Mucosa of descending colon (tissue), 3 donors: ENCODE measurements at regions not wholly inside any gene's neighbourhood (a gene's known extent, or its start where the extent isn't known, plus 50 kb on each side); places are given as distances from the start of the nearest gene placed in this dataset.

Source experiments
- ATAC-seq: fragments of 200-7000 bp; cut with Tn5 transposase; one replicate; pipeline ENCODE4 v1.9.1; 2020; ENCODE audit warnings: mild to moderate bottlenecking, moderate library complexity
- DNase-seq, 3 donors: peaks; one replicate each; pipeline ENCODE4 v3.0.0-alpha.2; 2020
- H3K36me3 ChIP-seq: fragments of 200-600 bp; one replicate; pipeline ENCODE4 v1.8.0; 2021; ENCODE audit warnings: low read depth, mild to moderate bottlenecking
- H3K4me1 ChIP-seq: fragments of 200-600 bp; one replicate; pipeline ENCODE4 v1.8.0; 2021; ENCODE audit warnings: low read depth, mild to moderate bottlenecking
- H3K4me3 ChIP-seq: fragments of 200-600 bp; one replicate; pipeline ENCODE4 v1.8.0; 2021; ENCODE audit warnings: mild to moderate bottlenecking
- H3K9me3 ChIP-seq: fragments of 200-600 bp; one replicate; pipeline ENCODE4 v1.8.0; 2021; ENCODE audit warnings: mild to moderate bottlenecking
- CTCF ChIP-seq: fragments of 200-600 bp; IDR thresholded peaks from one replicate; pipeline ENCODE4 v1.8.0; 2022; ENCODE audit warnings: antibody characterized with exemption, mild to moderate bottlenecking
- intact Hi-C, 2 donors: fragments of 100-400 bp; cut with DNase I in 1 of 2; cut with micrococcal nuclease in 1 of 2; formaldehyde crosslinking; loops; one replicate each; pipeline versions ENCODE4 v1.11.0 to v1.11.1; 2022; cut with DNase I, micrococcal nuclease
- donor health status: DM: no; HTN: no; CAD: no; lungs with moderate emphysema.
- donor health status: DM: no; HTN: no; CAD: no.
- donor health status: DM: no; HTN: yes; CAD: no.

DNA sequence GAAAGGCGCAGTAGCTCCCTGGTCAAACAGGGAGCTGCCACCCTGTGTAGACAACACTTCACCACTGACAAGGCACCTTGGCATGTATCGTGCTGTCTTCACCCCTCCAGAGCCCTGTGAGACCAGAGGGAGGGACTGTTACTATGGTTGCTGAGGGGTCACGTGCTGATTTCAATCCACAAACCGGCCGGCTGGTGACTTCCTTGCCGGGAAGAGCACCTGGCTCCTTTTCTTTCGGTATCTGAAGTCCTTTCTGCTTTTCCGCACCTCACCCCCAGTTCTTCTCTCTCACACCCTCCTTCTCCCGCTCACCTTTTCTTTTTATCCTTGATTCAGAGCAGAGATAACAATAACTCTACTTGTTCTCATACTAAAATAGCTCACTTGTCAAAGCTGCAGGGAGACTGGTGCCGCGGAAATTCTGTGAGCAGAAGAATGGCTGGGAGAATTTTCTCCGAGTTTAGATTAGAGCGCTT is 327.2 kb downstream of the ZSWIM6 start:
- DNase-seq (peak in 2 of 3 donors; percentile 34 to 53), ATAC-seq (peak; percentile 78)
- intact Hi-C loops: loop anchor here in 1 of 2 donors (10.0 kb wide), 1 partner anchor 604 kb away; no protein-coding TSS in a partner anchor
- Histone ChIP-seq H3K4me3 (no peak overlapping the region), H3K9me3 (no peaks in the 10 kb centered on the region), H3K36me3 (no peaks in the 10 kb centered on the region), H3K4me1 (no peaks in the 10 kb centered on the region)
- TF ChIP-seq CTCF: no peak

GRCh38 chr5:61662670-61663069 is 330.6 kb downstream of the ZSWIM6 start:
- intact Hi-C loops: no loop called here
- DNase-seq: no peak
- Histone ChIP-seq H3K4me1 (no peaks in the 10 kb centered on the region), H3K9me3 (no peaks in the 10 kb centered on the region), H3K4me3 (no peak overlapping the region), H3K36me3 (no peaks in the 10 kb centered on the region)
- no peak for TF ChIP-seq CTCF
- no peak for ATAC-seq

DNA sequence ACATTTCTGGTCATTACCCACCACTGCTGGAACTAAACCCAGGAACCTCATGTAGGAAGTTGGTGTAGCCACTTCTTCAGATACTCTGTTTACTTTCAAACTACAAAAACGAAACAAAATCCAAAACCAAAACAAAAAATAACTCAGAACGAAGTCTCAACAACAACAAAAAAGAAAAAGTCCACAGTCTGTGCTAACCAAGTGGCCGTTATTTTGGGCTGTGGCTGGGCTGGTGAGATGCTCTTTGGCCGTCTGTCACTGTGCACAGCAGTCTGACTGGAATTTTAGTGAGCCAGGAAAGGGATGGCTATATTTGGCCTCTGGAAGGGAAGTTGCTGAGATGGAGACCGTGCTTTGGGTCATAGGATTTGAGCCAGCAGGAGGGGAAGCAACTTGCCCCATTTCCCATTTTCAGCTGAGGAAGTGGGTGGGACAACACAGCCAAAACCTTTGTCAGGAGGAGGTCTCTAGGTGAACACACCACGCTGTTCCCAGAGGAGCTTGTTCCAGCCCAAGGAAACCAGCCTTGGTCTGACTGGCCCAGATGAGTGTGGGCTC is 334.1 kb downstream of the ZSWIM6 start:
- peak in 1 of 3 donors; percentile 14 for DNase-seq
- ATAC-seq: peak; percentile 12
- TF ChIP-seq CTCF: no peak
- no peaks in the 10 kb centered on the region for H3K36me3 ChIP-seq
- no peak overlapping the region for H3K4me3 ChIP-seq
- H3K4me1 ChIP-seq: no peaks in the 10 kb centered on the region
- intact Hi-C loops: no loop called here
- no peaks in the 10 kb centered on the region for H3K9me3 ChIP-seq

DNA sequence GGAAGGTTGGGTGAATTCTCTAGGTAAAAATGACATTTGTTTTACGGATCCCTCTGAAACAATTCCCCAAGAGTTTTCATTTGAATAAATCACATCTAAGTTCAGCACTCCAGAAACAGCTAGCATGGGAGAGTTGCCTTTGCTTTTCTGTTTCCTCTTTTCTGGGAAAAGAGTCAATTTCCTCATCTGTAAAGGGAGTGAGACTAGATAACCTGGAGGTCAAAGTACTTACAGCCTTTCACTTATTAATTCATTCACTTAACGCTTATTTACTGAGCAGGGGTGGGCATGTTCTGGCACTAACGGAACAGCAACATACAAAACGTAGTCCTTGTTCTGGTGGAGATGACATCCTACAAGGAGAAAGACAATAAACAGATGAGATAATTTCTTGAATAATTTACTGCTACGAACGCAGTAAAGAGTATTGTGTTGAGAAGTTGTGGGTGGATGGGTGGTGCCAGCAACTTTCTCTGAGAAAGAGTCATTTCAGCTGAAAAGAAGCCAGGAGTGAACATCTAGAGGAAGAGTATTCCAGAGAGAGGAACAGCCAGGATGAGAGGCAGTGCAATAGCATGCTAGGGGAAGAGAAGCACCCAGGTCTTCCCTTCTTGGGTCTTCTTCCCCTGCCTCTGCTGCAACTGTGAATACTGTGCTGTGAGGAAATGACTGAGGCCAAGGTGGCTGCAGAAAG is 335.6 kb downstream of the ZSWIM6 start:
- no peaks in the 10 kb centered on the region for H3K36me3 ChIP-seq
- H3K4me1 ChIP-seq: no peaks in the 10 kb centered on the region
- H3K9me3 ChIP-seq: no peaks in the 10 kb centered on the region
- no peak for TF ChIP-seq CTCF
- DNase-seq: no peak
- peak; percentile 55 for ATAC-seq
- no peak overlapping the region for H3K4me3 ChIP-seq
- intact Hi-C loops: no loop called here

DNA sequence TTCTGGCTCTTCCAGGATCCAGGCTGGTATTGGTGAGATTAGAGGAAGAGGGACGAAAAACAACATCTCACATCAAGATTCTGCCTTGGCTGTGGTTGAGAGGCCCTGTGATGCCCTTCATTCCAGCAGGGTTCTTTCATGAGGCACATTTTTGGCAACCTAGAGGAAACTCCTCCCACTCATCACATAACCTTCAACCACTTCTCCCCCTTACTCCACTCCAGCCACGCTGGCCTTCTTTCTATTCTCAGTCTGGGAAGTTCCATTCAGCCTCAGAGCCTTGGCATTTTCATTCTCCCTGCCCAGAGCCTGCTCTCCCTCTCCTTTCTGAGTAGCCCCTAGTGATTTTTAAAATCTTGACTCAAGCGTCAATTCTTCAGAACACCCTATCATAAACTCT is 337.5 kb downstream of the ZSWIM6 start:
- intact Hi-C loops: no loop called here
- peaks cover 8% of the 10 kb centered on the region for H3K4me1 ChIP-seq
- H3K4me3 ChIP-seq: no peak overlapping the region
- DNase-seq: no peak
- no peak for ATAC-seq
- H3K36me3 ChIP-seq: no peaks in the 10 kb centered on the region
- no peaks in the 10 kb centered on the region for H3K9me3 ChIP-seq
- no peak for TF ChIP-seq CTCF
